B cell (primary cell): ENCODE measurements at regions not wholly inside any gene's neighbourhood (a gene's known extent, or its start where the extent isn't known, plus 50 kb on each side); places are given as distances from the start of the nearest gene placed in this dataset.

Experiments used
- ATAC-seq: fragments of 200-7000 bp; cut with Tn5 transposase; one replicate; pipeline ENCODE4 v1.10.0; 2021; ENCODE audit warnings: low read depth, mild to moderate bottlenecking, moderate number of reproducible peaks, moderate library complexity
- CTCF ChIA-PET: fragments of 350-600 bp; sonication (Branson Sonifier 250); formaldehyde crosslinking; loops from one replicate; lab custom pipeline; 2021; ENCODE audit warnings: antibody characterized with exemption, inconsistent platforms; lab: Charles Lee
- POLR2A ChIA-PET: fragments of 350-600 bp; sonication (Branson Sonifier 250); formaldehyde crosslinking; loops from one replicate; lab custom pipeline; 2021; ENCODE audit warnings: antibody characterized with exemption; lab: Charles Lee
- DNase-seq: peaks from one replicate; pipeline ENCODE4 v3.0.0; 2013
- H2AFZ ChIP-seq: 2 replicates; pipeline ENCODE4 v1.6.1; 2012; ENCODE audit warnings: mild to moderate bottlenecking, low read depth, low read length; ENCODE audit not compliant: insufficient read depth, poor library complexity, severe bottlenecking
- H3K27ac ChIP-seq, 2 donors: 1 replicate in 1 of 2; 2 replicates in 1 of 2; pipeline ENCODE4 v1.5.1; 2012 to 2013; ENCODE audit warnings: low read length in 2 of 2, mild to moderate bottlenecking in 2 of 2, moderate library complexity in 1 of 2
- H3K27me3 ChIP-seq, 4 experiments: fragments of 200-600 bp in 1 of 4; sonication (generic) in 1 of 4; replicated peaks in 1 of 4; 1 replicate in 2 of 4; 2 replicates in 2 of 4; pipeline versions ENCODE4 v1.6.1 to v1.7.0; 2013 to 2016; ENCODE audit warnings: low read length in 3 of 4, mild to moderate bottlenecking in 2 of 4, mixed read lengths in 1 of 4, moderate library complexity in 1 of 4; ENCODE audit not compliant: insufficient read depth in 4 of 4, control insufficient read depth in 3 of 4; ENCODE audit errors: control extremely low read depth in 1 of 4
- H3K36me3 ChIP-seq, 2 experiments: replicated peaks in 1 of 2; 1 replicate in 1 of 2; 2 replicates in 1 of 2; pipeline versions ENCODE4 v1.6.1 to v1.7.1; 2013; ENCODE audit warnings: low read length in 1 of 2; ENCODE audit not compliant: insufficient read depth in 2 of 2, control insufficient read depth in 1 of 2; ENCODE audit errors: control extremely low read depth in 1 of 2, extremely low read depth in 1 of 2
- H3K4me1 ChIP-seq, 2 donors: fragments of 200-600 bp in 1 of 2; sonication (generic) in 1 of 2; 1 replicate in 1 of 2; 2 replicates in 1 of 2; pipeline versions ENCODE4 v1.5.1 to v1.6.1; 2013 to 2017; ENCODE audit warnings: low read length in 2 of 2; ENCODE audit not compliant: control insufficient read depth in 2 of 2, insufficient read depth in 2 of 2
- H3K4me2 ChIP-seq: replicated peaks from 2 replicates; pipeline ENCODE3; 2012; ENCODE audit warnings: mild to moderate bottlenecking, low read depth, low read length; ENCODE audit not compliant: poor library complexity, severe bottlenecking
- H3K4me3 ChIP-seq, 5 experiments: fragments of 200-600 bp in 1 of 5; sonication (generic) in 1 of 5; 1 replicate in 3 of 5; 2 replicates in 2 of 5; pipeline versions ENCODE4 v1.5.1 to v1.7.0; 2011 to 2016; ENCODE audit warnings: low read length in 4 of 5, mild to moderate bottlenecking in 4 of 5, low read depth in 2 of 5, control low read depth in 1 of 5, moderate library complexity in 1 of 5; ENCODE audit not compliant: insufficient read depth in 1 of 5; ENCODE audit errors: control extremely low read depth in 1 of 5, extremely low read depth in 1 of 5
- H3K79me2 ChIP-seq: fragments of 200-600 bp; sonication (generic); one replicate; pipeline ENCODE4 v1.6.0; 2016; ENCODE audit warnings: low read length; ENCODE audit not compliant: control insufficient read depth, insufficient read depth
- H3K9ac ChIP-seq: fragments of 200-600 bp; sonication (generic); 2 replicates; pipeline ENCODE4 v1.6.1; 2017; ENCODE audit warnings: mild to moderate bottlenecking, low read length, moderate library complexity
- H3K9me3 ChIP-seq, 3 donors: one replicate each; pipeline versions ENCODE4 v1.6.1 to v1.7.1; 2013; ENCODE audit warnings: low read length in 2 of 3; ENCODE audit not compliant: control insufficient read depth in 2 of 3, insufficient read depth in 1 of 3; ENCODE audit errors: control extremely low read depth in 1 of 3
- H4K20me1 ChIP-seq: 2 replicates; pipeline ENCODE4 v1.6.0; 2012; ENCODE audit warnings: mild to moderate bottlenecking, low read length; ENCODE audit not compliant: insufficient read depth, control insufficient read depth, poor library complexity, severe bottlenecking
- H3K27ac Mint-ChIP-seq: one replicate; pipeline ENCODE4 v1.8.0; 2021; ENCODE audit warnings: mixed read lengths
- H3K27me3 Mint-ChIP-seq: one replicate; pipeline ENCODE4 v1.8.0; 2021; ENCODE audit warnings: mixed read lengths
- H3K4me1 Mint-ChIP-seq: one replicate; pipeline ENCODE4 v1.8.0; 2021; ENCODE audit warnings: mixed read lengths
- H3K4me3 Mint-ChIP-seq: one replicate; pipeline ENCODE4 v1.8.0; 2021; ENCODE audit warnings: mixed read lengths
- H3K9me3 Mint-ChIP-seq: one replicate; pipeline ENCODE4 v1.8.0; 2022; ENCODE audit warnings: mixed read lengths; ENCODE audit not compliant: insufficient read depth
- EZH2 ChIP-seq: IDR thresholded peaks from 2 replicates; pipeline ENCODE4 v1.6.1; 2012; ENCODE audit warnings: borderline replicate concordance, low read depth, mild to moderate bottlenecking, moderate library complexity, low read length; ENCODE audit not compliant: insufficient read depth, poor library complexity, severe bottlenecking
- WGBS: methylation state at CpG from one replicate; pipeline ENCODE4 v1.1.5; 2013; ENCODE audit warnings: missing lambda C conversion rate; ENCODE audit not compliant: insufficient coverage; 5-methylcytosine and 5-hydroxymethylcytosine counted together
- intact Hi-C: fragments of 100-400 bp; cut with micrococcal nuclease; formaldehyde crosslinking; loops from one replicate; pipeline ENCODE4 v1.10.0; 2022
- TF ChIP-seq, protein P1 (sequence below): fragments of 200-600 bp; IDR thresholded peaks from one replicate; pipeline ENCODE4 v1.8.0; 2022; ENCODE audit warnings: antibody characterized with exemption, mild to moderate bottlenecking

GRCh38 chr15:81068516-81068915, 65.6 kb upstream of the CFAP161 start:
- no peaks in the 10 kb centered on the region for H3K4me1 Mint-ChIP-seq
- POLR2A ChIA-PET, result no interaction called here
- 83% methylated on average over 1 of the region's 4 CpGs for WGBS

DNA sequence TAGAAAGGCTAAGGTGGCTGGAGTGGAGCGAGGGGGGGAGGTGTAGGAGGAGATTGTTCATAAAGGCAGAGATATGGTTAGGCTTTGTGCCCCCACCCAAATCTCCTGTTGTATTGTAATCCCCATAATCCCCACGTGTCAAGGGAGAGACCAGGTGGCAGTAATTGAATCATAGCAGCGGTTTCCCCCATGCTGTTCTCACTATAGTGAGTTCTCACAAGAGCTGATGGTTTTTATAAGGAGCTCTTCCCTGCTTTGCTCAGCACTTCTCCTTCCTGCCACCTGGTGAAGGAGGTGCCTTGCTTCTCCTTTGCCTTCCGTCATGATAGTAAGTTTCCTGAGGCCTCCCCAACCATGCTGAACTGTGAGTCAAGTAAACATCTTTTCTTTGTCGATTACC, 64.7 kb upstream of the CFAP161 start:
- Histone ChIP-seq H2AFZ (no peak overlapping the region), H3K4me3 (no peak overlapping the region), H3K79me2 (no peaks in the 10 kb centered on the region), H4K20me1 (no peaks in the 10 kb centered on the region), H3K9ac (no peak overlapping the region), H3K9me3 (no peaks in the 10 kb centered on the region), H3K4me1 (no peaks in the 10 kb centered on the region), H3K4me2 (no peak overlapping the region), H3K27me3 (no peaks in the 10 kb centered on the region), H3K36me3 (no peaks in the 10 kb centered on the region), H3K27ac (no peak overlapping the region)
- WGBS, result 40% methylated on average over 2 of the region's 5 CpGs
- CTCF ChIA-PET, result no interaction called here
- Mint-ChIP-seq H3K27me3 (peaks cover 21% of the 10 kb centered on the region), H3K4me3 (no peak overlapping the region), H3K4me1 (no peaks in the 10 kb centered on the region), H3K9me3 (no peaks in the 10 kb centered on the region), H3K27ac (no peak overlapping the region)
- no peak for TF ChIP-seq EZH2
- TF ChIP-seq, protein P1, sequence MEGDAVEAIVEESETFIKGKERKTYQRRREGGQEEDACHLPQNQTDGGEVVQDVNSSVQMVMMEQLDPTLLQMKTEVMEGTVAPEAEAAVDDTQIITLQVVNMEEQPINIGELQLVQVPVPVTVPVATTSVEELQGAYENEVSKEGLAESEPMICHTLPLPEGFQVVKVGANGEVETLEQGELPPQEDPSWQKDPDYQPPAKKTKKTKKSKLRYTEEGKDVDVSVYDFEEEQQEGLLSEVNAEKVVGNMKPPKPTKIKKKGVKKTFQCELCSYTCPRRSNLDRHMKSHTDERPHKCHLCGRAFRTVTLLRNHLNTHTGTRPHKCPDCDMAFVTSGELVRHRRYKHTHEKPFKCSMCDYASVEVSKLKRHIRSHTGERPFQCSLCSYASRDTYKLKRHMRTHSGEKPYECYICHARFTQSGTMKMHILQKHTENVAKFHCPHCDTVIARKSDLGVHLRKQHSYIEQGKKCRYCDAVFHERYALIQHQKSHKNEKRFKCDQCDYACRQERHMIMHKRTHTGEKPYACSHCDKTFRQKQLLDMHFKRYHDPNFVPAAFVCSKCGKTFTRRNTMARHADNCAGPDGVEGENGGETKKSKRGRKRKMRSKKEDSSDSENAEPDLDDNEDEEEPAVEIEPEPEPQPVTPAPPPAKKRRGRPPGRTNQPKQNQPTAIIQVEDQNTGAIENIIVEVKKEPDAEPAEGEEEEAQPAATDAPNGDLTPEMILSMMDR, result no peak
- ATAC-seq (no peak), DNase-seq (no peak)
- POLR2A ChIA-PET, result no interaction called here
- intact Hi-C loops, result no loop called here

More at GRCh38 chr15:81068516-81068915, 65.6 kb upstream of the CFAP161 start:
- H3K27me3 Mint-ChIP-seq, result peaks cover 27% of the 10 kb centered on the region
- H3K27ac Mint-ChIP-seq, result no peak overlapping the region
- H3K27ac ChIP-seq, result no peak overlapping the region
- no peaks in the 10 kb centered on the region for H3K9me3 ChIP-seq
- H3K4me3 ChIP-seq, result no peak overlapping the region
- no peaks in the 10 kb centered on the region for H4K20me1 ChIP-seq
- H3K4me1 ChIP-seq, result no peaks in the 10 kb centered on the region
- H3K36me3 ChIP-seq, result no peaks in the 10 kb centered on the region
- DNase-seq (no peak), ATAC-seq (no peak)
- intact Hi-C loops, result no loop called here
- no peak overlapping the region for H3K9ac ChIP-seq
- TF ChIP-seq, protein P1, result no peak
- no peak for TF ChIP-seq EZH2
- no peaks in the 10 kb centered on the region for H3K27me3 ChIP-seq
- no peaks in the 10 kb centered on the region for H3K9me3 Mint-ChIP-seq
- H3K4me2 ChIP-seq, result no peak overlapping the region
- no peaks in the 10 kb centered on the region for H3K79me2 ChIP-seq
- CTCF ChIA-PET, result interaction anchor here (0.6 kb wide), 1 partner anchor 8 kb away, joined by 3 read pairs; no protein-coding TSS in a partner anchor
- H2AFZ ChIP-seq, result no peak overlapping the region
- no peak overlapping the region for H3K4me3 Mint-ChIP-seq
